ENCODE measurements at regions not wholly inside any gene's neighbourhood (a gene's known extent, or its start where the extent isn't known, plus 50 kb on each side); places are given as distances from the start of the nearest gene placed in this dataset.

- no peak for TF ChIP-seq TAF1 (IDR thresholded peaks at IDR 0.05; ENCODE audit: borderline replicate concordance, insufficient read depth, low read length)
- TF ChIP-seq POLR2AphosphoS5 (IDR thresholded peaks at IDR 0.05; ENCODE audit: low read depth, low read length) = no peak
Observed at GRCh38 chr5:68086439-68086838, 129.1 kb upstream of the PIK3R1 start.

Measured in PFSK-1 (cell line).